ENCODE measurements at regions not wholly inside any gene's neighbourhood (a gene's known extent, or its start where the extent isn't known, plus 50 kb on each side); places are given as distances from the start of the nearest gene placed in this dataset.

GRCh38 chr2:239588451-239589269 lies 187.8 kb upstream of the HDAC4 start:
- no peak for TF ChIP-seq GABPA (IDR thresholded peaks at IDR 0.05; ENCODE audit: low read depth)
- TF ChIP-seq CEBPB (IDR thresholded peaks at IDR 0.05; ENCODE audit: borderline replicate concordance in 1 of 2, low read depth in 2 of 2, low read length in 2 of 2) = no peak
- TF ChIP-seq POLR2A (IDR thresholded peaks at IDR 0.05; ENCODE audit: low read depth, low read length) = no peak
- no peak for TF ChIP-seq TAF1 (IDR thresholded peaks at IDR 0.05; ENCODE audit: borderline replicate concordance, low read depth, low read length)
- no peak for TF ChIP-seq EP300 (IDR thresholded peaks at IDR 0.05; ENCODE audit: borderline replicate concordance in 1 of 2, control insufficient read depth in 1 of 2, low read depth in 2 of 2, low read length in 2 of 2)
- TF ChIP-seq USF2 (IDR thresholded peaks at IDR 0.05; ENCODE audit: borderline replicate concordance, low read depth, low read length) = no peak
- no peak for TF ChIP-seq EGR1 (IDR thresholded peaks at IDR 0.05; ENCODE audit: borderline replicate concordance in 1 of 2, low read depth in 2 of 2, low read length in 2 of 2)
- no peak for TF ChIP-seq FOXM1 (IDR thresholded peaks at IDR 0.05; ENCODE audit: low read depth, low read length)
- TF ChIP-seq MYB (IDR thresholded peaks at IDR 0.05; ENCODE audit: borderline replicate concordance, low read depth, low read length) = no peak
- no peak for TF ChIP-seq RAD21 (IDR thresholded peaks at IDR 0.05; ENCODE audit: insufficient read depth, low read depth, low read length)
- no peak for TF ChIP-seq IRF3 (IDR thresholded peaks at IDR 0.05)
- TF ChIP-seq POLR2AphosphoS5 (IDR thresholded peaks at IDR 0.05; ENCODE audit: low read length) = no peak

All from GM12878 (cell line).